Right lobe of liver (tissue), 6 donors: ENCODE measurements at regions not wholly inside any gene's neighbourhood (a gene's known extent, or its start where the extent isn't known, plus 50 kb on each side); places are given as distances from the start of the nearest gene placed in this dataset.

Experiments
- ATAC-seq, 4 donors: fragments of 200-7000 bp; cut with Tn5 transposase; one replicate each; pipeline ENCODE4 v1.9.1; 2020; ENCODE audit warnings: mild to moderate bottlenecking in 4 of 4, moderate library complexity in 4 of 4
- DNase-seq, 3 donors: peaks; one replicate each; pipeline ENCODE4 v3.0.0-alpha.2; 2020
- H3K27ac ChIP-seq, 3 donors: fragments of 200-600 bp; one replicate each; pipeline ENCODE4 v1.8.0; 2022
- H3K27me3 ChIP-seq, 2 donors: fragments of 200-600 bp; one replicate each; pipeline ENCODE4 v1.8.0; 2022
- H3K36me3 ChIP-seq, 4 donors: fragments of 200-600 bp; sonication (generic) in 1 of 4; one replicate each; pipeline versions ENCODE4 v1.5.1 to v1.8.0; 2017 to 2022; ENCODE audit warnings: control low read depth in 1 of 4
- H3K4me1 ChIP-seq, 4 donors: fragments of 200-600 bp; sonication (generic) in 1 of 4; one replicate each; pipeline versions ENCODE4 v1.5.1 to v1.8.0; 2017 to 2022; ENCODE audit warnings: control low read depth in 1 of 4
- H3K4me3 ChIP-seq, 3 donors: fragments of 200-600 bp; one replicate each; pipeline ENCODE4 v1.8.0; 2022
- H3K9me3 ChIP-seq, 4 donors: fragments of 200-600 bp; sonication (generic) in 1 of 4; one replicate each; pipeline versions ENCODE4 v1.5.1 to v1.8.0; 2017 to 2022; ENCODE audit warnings: control low read depth in 1 of 4
- CTCF ChIP-seq, 4 donors: fragments of 200-600 bp in 3 of 4; fragments of 450-650 bp in 1 of 4; IDR thresholded peaks; one replicate each; pipeline versions ENCODE4 v1.5.1 to v1.8.0; 2016 to 2022; ENCODE audit warnings: antibody characterized with exemption in 4 of 4, mild to moderate bottlenecking in 2 of 4
- POLR2A ChIP-seq: fragments of 450-650 bp; IDR thresholded peaks from one replicate; pipeline ENCODE4 v1.6.1; 2017; ENCODE audit warnings: antibody characterized with exemption, mild to moderate bottlenecking
- WGBS: methylation state at CpG from one replicate; pipeline ENCODE4 v1.1.6; 2018; ENCODE audit warnings: low coverage, low lambda C conversion rate; ENCODE audit not compliant: insufficient coverage; ENCODE audit errors: missing lambda C conversion rate; 5-methylcytosine and 5-hydroxymethylcytosine counted together
- intact Hi-C, 2 donors: fragments of 100-400 bp; cut with DNase I; formaldehyde crosslinking; loops; one replicate each; pipeline versions ENCODE4 v1.11.2 to v1.14.1; 2022
- donor health status: DM: no; HTN: yes; CAD: no.
- donor health status: DM: no; HTN: no; CAD: no.
- donor health status: DM: no; HTN: no; CAD: no.
- donor health status: DM: no; HTN: yes; CAD: no.
- donor health status: DM: no; HTN: yes; CAD: no.

- Histone ChIP-seq H3K4me3 (no peak overlapping the region), H3K4me1 (no peaks in the 10 kb centered on the region), H3K27ac (no peak overlapping the region), H3K36me3 (no peaks in the 10 kb centered on the region), H3K27me3 (no peaks in the 10 kb centered on the region), H3K9me3 (no peaks in the 10 kb centered on the region)
- WGBS = 59% methylated on average over 7 of the region's 8 CpGs
- ATAC-seq = no peak
- TF ChIP-seq CTCF (IDR thresholded peaks at IDR 0.05) (no peak), POLR2A (no peak)
- intact Hi-C loops = no loop called here
- DNase-seq = no peak
Measured at GRCh38 chr22:45061332-45061731, 51.5 kb upstream of the PHF21B start.

GRCh38 chr22:45064313-45065278 is 54.8 kb upstream of the PHF21B start:
- WGBS = 43% methylated on average over 13 of the region's 18 CpGs
- Histone ChIP-seq H3K36me3 (no peaks in the 10 kb centered on the region), H3K27ac (no peak overlapping the region), H3K4me3 (no peak overlapping the region), H3K27me3 (no peaks in the 10 kb centered on the region), H3K9me3 (no peaks in the 10 kb centered on the region), H3K4me1 (no peaks in the 10 kb centered on the region)
- DNase-seq (no peak), ATAC-seq (no peak)
- intact Hi-C loops = no loop called here
- TF ChIP-seq POLR2A (no peak), CTCF (IDR thresholded peaks at IDR 0.05) (no peak)

- H3K36me3 ChIP-seq = no peaks in the 10 kb centered on the region
Measured at GRCh38 chr22:45065726-45066125, 55.9 kb upstream of the PHF21B start.

GRCh38 chr22:45067731-45068130 is 57.9 kb upstream of the PHF21B start:
- TF ChIP-seq CTCF (IDR thresholded peaks at IDR 0.05) (no peak), POLR2A (no peak)
- H3K36me3 ChIP-seq = no peaks in the 10 kb centered on the region
- 31% methylated on average over 1 of the region's 1 CpG for WGBS
- no peaks in the 10 kb centered on the region for H3K27me3 ChIP-seq
- ATAC-seq = no peak
- H3K4me3 ChIP-seq = no peak overlapping the region
- H3K4me1 ChIP-seq = no peaks in the 10 kb centered on the region
- intact Hi-C loops = no loop called here
- H3K27ac ChIP-seq = no peak overlapping the region
- no peaks in the 10 kb centered on the region for H3K9me3 ChIP-seq
- no peak for DNase-seq

More at GRCh38 chr22:45065726-45066125, 55.9 kb upstream of the PHF21B start:
- no peak overlapping the region for H3K4me3 ChIP-seq
- intact Hi-C loops = no loop called here
- no peaks in the 10 kb centered on the region for H3K4me1 ChIP-seq
- DNase-seq (no peak), ATAC-seq (no peak)
- H3K27me3 ChIP-seq = no peaks in the 10 kb centered on the region
- TF ChIP-seq POLR2A (no peak), CTCF (IDR thresholded peaks at IDR 0.05) (no peak)
- H3K27ac ChIP-seq = no peak overlapping the region
- WGBS = 59% methylated on average over 8 of the region's 8 CpGs
- no peaks in the 10 kb centered on the region for H3K9me3 ChIP-seq
